ENCODE measurements at regions not wholly inside any gene's neighbourhood (a gene's known extent, or its start where the extent isn't known, plus 50 kb on each side); places are given as distances from the start of the nearest gene placed in this dataset.
"Not testable (repeated sequence)": the region's sequence is repeated elsewhere in the genome, so short reads cannot be mapped to it uniquely, and the experiment has no call there.

- TF ChIP-seq CTCF (IDR thresholded peaks at IDR 0.05; ENCODE audit: low read depth, low read length, missing control alignments): no peak
- in situ Hi-C loops (cut with HindIII; ENCODE audit: low sequenced_read_pairs): no loop called here
- no peak for DNase-seq (ENCODE audit: low read depth)
- H3K4me3 ChIP-seq (ENCODE audit: low read depth, low read length): no peak overlapping the region
These were observed 154.6 kb upstream of the ZNF267 start for GRCh38 chr16:31718998-31719397.

GRCh38 chr16:31727553-31727952, 146.1 kb upstream of the ZNF267 start:
- in situ Hi-C loops (cut with HindIII; ENCODE audit: low sequenced_read_pairs): no loop called here
- TF ChIP-seq CTCF (IDR thresholded peaks at IDR 0.05; ENCODE audit: low read depth, low read length, missing control alignments): no peak
- no peak for DNase-seq (ENCODE audit: low read depth)
- no peak overlapping the region for H3K4me3 ChIP-seq (ENCODE audit: low read depth, low read length)

- H3K4me3 ChIP-seq (ENCODE audit: low read depth, low read length): no peak overlapping the region
- DNase-seq (ENCODE audit: low read depth): no peak
- TF ChIP-seq CTCF (IDR thresholded peaks at IDR 0.05; ENCODE audit: low read depth, low read length, missing control alignments): no peak
- in situ Hi-C loops (cut with HindIII; ENCODE audit: low sequenced_read_pairs): no loop called here
These were observed 139.3 kb upstream of the ZNF267 start for GRCh38 chr16:31734265-31734664.

- DNase-seq (ENCODE audit: low read depth); H3K4me3 ChIP-seq (ENCODE audit: low read depth, low read length); in situ Hi-C loops (cut with HindIII; ENCODE audit: low sequenced_read_pairs): not testable (repeated sequence)
These were observed 128.5 kb upstream of the ZNF267 start for GRCh38 chr16:31745098-31745497.

GRCh38 chr16:31745900-31746299, 127.7 kb upstream of the ZNF267 start:
- no peak overlapping the region for H3K4me3 ChIP-seq (ENCODE audit: low read depth, low read length)
- in situ Hi-C loops (cut with HindIII; ENCODE audit: low sequenced_read_pairs): no loop called here
- TF ChIP-seq CTCF (IDR thresholded peaks at IDR 0.05; ENCODE audit: low read depth, low read length, missing control alignments): no peak
- no peak for DNase-seq (ENCODE audit: low read depth)

- H3K4me3 ChIP-seq (ENCODE audit: low read depth, low read length): no peak overlapping the region
- no peak for DNase-seq (ENCODE audit: low read depth)
- TF ChIP-seq CTCF (IDR thresholded peaks at IDR 0.05; ENCODE audit: low read depth, low read length, missing control alignments): no peak
- in situ Hi-C loops (cut with HindIII; ENCODE audit: low sequenced_read_pairs): no loop called here
These were observed 118.5 kb upstream of the ZNF267 start for GRCh38 chr16:31754998-31755615.

GRCh38 chr16:31764103-31764502, 109.5 kb upstream of the ZNF267 start:
- no peak for DNase-seq (ENCODE audit: low read depth)
- TF ChIP-seq CTCF (IDR thresholded peaks at IDR 0.05; ENCODE audit: low read depth, low read length, missing control alignments): no peak
- in situ Hi-C loops (cut with HindIII; ENCODE audit: low sequenced_read_pairs): no loop called here
- no peak overlapping the region for H3K4me3 ChIP-seq (ENCODE audit: low read depth, low read length)
